SK-N-MC (cell line): ENCODE measurements at regions not wholly inside any gene's neighbourhood (a gene's known extent, or its start where the extent isn't known, plus 50 kb on each side); places are given as distances from the start of the nearest gene placed in this dataset.
A peak's percentile ranks its signal among the peaks of the same experiment; 100 is the strongest.
"Not testable (repeated sequence)": the region's sequence is repeated elsewhere in the genome, so short reads cannot be mapped to it uniquely, and the experiment has no call there.

Experiments
- DNase-seq: peaks from one replicate; pipeline ENCODE4 v3.0.0-alpha.2; 2011; ENCODE audit warnings: low read depth, low spot score
- H3K27ac ChIP-seq: fragments of 200-600 bp; sonication (generic); 2 replicates; pipeline ENCODE4 v1.5.1; 2016; ENCODE audit warnings: mixed run types
- H3K36me3 ChIP-seq: fragments of 200-600 bp; sonication (generic); 2 replicates; pipeline ENCODE4 v1.6.1; 2017; ENCODE audit warnings: antibody characterized with exemption, low read length, mixed read lengths; ENCODE audit not compliant: insufficient read depth
- H3K4me3 ChIP-seq: fragments of 200-600 bp; sonication (generic); 2 replicates; pipeline ENCODE4 v1.5.1; 2016
- H3K9ac ChIP-seq: fragments of 200-600 bp; sonication (generic); 2 replicates; pipeline ENCODE4 v1.8.0; 2017; ENCODE audit warnings: mixed run types, mixed read lengths; ENCODE audit not compliant: insufficient read length
- H3K9me3 ChIP-seq: fragments of 200-600 bp; sonication (generic); 2 replicates; pipeline ENCODE4 v1.6.1; 2017; ENCODE audit warnings: low read depth, mild to moderate bottlenecking, antibody characterized with exemption, low read length, moderate library complexity, mixed read lengths
- EZH2 ChIP-seq: fragments of 200-600 bp; sonication (generic); IDR thresholded peaks from one replicate; pipeline ENCODE4 v1.6.1; 2017; ENCODE audit warnings: antibody characterized with exemption
- FOXP2 ChIP-seq: optimal IDR thresholded peaks from 2 replicates; pipeline ENCODE3; 2011; ENCODE audit warnings: mild to moderate bottlenecking, moderate library complexity; ENCODE audit not compliant: insufficient read depth; ENCODE audit errors: extremely low read length, control extremely low read depth
- POLR2AphosphoS5 ChIP-seq: IDR thresholded peaks from 2 replicates; pipeline ENCODE4 v1.6.1; 2012; ENCODE audit warnings: mild to moderate bottlenecking, low read depth, low read length, borderline replicate concordance

GRCh38 chr14:25406818-25407217 lies 356.9 kb upstream of the STXBP6 start:
- DNase-seq: peak; percentile 45
- Histone ChIP-seq H3K36me3 (no peaks in the 10 kb centered on the region), H3K4me3 (no peak overlapping the region), H3K27ac (no peak overlapping the region), H3K9me3 (no peaks in the 10 kb centered on the region), H3K9ac (no peak overlapping the region)
- TF ChIP-seq FOXP2: no peak
- TF ChIP-seq POLR2AphosphoS5: no peak
- no peak for TF ChIP-seq EZH2

DNA sequence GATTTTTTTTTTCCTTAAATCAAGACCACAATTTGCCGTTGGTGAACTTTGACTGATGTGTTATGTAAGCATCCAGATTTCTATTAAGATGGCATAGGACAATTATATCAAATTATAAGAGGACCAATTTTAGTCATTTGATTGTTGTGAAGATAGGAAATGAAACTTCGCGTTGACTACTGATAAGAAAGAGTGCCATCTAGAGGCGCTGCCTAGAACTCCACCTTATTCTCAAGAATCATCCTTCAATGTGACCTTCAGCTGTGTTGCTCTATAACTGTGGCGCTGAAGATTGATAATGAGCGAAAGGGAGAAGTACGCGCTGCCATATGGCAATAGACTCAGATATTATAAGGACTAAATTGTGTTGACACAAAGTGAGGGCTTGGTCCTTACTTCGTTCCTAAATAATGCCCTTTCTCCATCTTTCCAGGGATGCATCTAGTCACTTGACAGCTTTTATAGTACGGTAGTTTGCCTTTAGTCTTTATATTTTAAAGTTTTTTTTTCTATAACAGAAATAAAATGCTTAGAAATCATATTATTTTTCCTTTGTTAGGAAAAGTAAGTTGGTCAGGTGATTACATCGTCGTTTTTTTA lies 350.8 kb upstream of the STXBP6 start:
- Histone ChIP-seq H3K36me3 (no peaks in the 10 kb centered on the region), H3K9me3 (no peaks in the 10 kb centered on the region), H3K9ac (no peak overlapping the region), H3K4me3 (no peak overlapping the region), H3K27ac (no peak overlapping the region)
- peak; percentile 37 for DNase-seq
- no peak for TF ChIP-seq POLR2AphosphoS5
- no peak for TF ChIP-seq FOXP2
- TF ChIP-seq EZH2: no peak

- Histone ChIP-seq H3K4me3 (no peak overlapping the region), H3K9ac (no peak overlapping the region), H3K9me3 (no peaks in the 10 kb centered on the region), H3K27ac (no peak overlapping the region), H3K36me3 (no peaks in the 10 kb centered on the region)
- DNase-seq: no peak
- no peak for TF ChIP-seq POLR2AphosphoS5
- TF ChIP-seq FOXP2: no peak
- TF ChIP-seq EZH2: no peak
These were observed 346.2 kb upstream of the STXBP6 start for GRCh38 chr14:25396128-25396527.

DNA sequence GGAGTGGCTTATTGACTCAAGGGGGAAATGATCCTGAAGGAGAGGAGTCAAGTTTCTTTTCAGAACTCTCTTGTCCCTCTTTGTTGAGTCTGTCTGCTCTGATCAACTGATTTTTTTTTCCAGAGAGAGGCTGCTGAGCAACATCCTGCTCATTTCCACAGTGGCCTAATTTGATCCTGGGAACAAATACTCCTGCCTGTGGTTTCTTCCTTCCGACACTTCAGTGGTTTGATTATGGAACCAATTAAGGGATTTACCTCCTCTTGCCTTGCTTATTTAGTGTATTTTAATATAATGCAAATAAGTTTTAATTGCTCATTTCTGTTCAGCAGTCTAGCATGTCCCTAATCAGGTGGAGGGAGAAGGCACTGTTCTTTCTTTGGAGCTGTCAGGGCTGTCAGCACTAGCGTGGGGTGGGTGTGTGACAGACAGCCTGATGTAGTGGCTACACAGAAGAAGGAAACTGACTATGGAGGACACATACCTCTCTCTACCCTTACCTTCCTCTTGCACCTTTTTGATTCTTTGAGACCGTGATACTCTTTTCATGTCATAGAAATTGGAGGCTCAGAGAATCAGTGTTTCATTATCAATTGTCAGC lies 344.9 kb upstream of the STXBP6 start:
- Histone ChIP-seq H3K27ac (no peak overlapping the region), H3K36me3 (no peaks in the 10 kb centered on the region), H3K9me3 (no peaks in the 10 kb centered on the region), H3K4me3 (no peak overlapping the region), H3K9ac (no peak overlapping the region)
- no peak for TF ChIP-seq EZH2
- TF ChIP-seq POLR2AphosphoS5: no peak
- no peak for TF ChIP-seq FOXP2
- DNase-seq: no peak

GRCh38 chr14:25394356-25394755 lies 344.4 kb upstream of the STXBP6 start:
- TF ChIP-seq POLR2AphosphoS5: no peak
- Histone ChIP-seq H3K27ac (no peak overlapping the region), H3K4me3 (no peak overlapping the region), H3K9me3 (no peaks in the 10 kb centered on the region), H3K36me3 (no peaks in the 10 kb centered on the region), H3K9ac (no peak overlapping the region)
- no peak for DNase-seq

DNA sequence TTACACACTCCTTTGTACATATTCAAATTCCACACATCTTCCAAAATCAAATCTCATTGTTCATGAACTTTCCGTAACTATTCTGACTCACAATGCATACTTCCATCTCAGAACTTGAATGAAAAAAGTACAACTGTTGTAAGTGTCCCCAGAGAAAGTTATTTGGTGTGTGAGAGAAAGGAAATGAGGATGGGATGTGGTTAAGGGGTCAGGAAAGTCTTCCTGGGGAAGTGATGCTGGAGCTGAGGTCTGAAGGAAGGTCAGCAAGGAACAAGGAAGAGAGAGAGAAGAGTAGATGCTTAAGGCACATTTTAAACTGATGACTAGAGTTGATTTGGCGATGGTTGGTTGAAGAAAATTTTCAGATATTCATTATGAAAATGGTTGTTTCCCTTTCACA lies 340.0 kb upstream of the STXBP6 start:
- H3K4me3 ChIP-seq: no peak overlapping the region
- no peaks in the 10 kb centered on the region for H3K36me3 ChIP-seq
- DNase-seq: no peak
- no peaks in the 10 kb centered on the region for H3K9me3 ChIP-seq
- no peak overlapping the region for H3K27ac ChIP-seq
- TF ChIP-seq POLR2AphosphoS5 (no peak), EZH2 (no peak)
- no peak overlapping the region for H3K9ac ChIP-seq

- H3K9ac ChIP-seq: no peak overlapping the region
- H3K36me3 ChIP-seq: no peaks in the 10 kb centered on the region
- no peak for DNase-seq
- no peak overlapping the region for H3K4me3 ChIP-seq
- no peak overlapping the region for H3K27ac ChIP-seq
- H3K9me3 ChIP-seq: no peaks in the 10 kb centered on the region
- no peak for TF ChIP-seq EZH2
- TF ChIP-seq FOXP2: no peak
- no peak for TF ChIP-seq POLR2AphosphoS5
These were observed 331.6 kb upstream of the STXBP6 start for GRCh38 chr14:25381498-25381897.

GRCh38 chr14:25375639-25376038 lies 325.7 kb upstream of the STXBP6 start:
- Histone ChIP-seq H3K36me3 (no peaks in the 10 kb centered on the region), H3K9me3 (no peaks in the 10 kb centered on the region)

GRCh38 chr14:25371068-25371467 lies 321.1 kb upstream of the STXBP6 start:
- DNase-seq: no peak

More at GRCh38 chr14:25375639-25376038, 325.7 kb upstream of the STXBP6 start:
- Histone ChIP-seq H3K27ac (no peak overlapping the region), H3K9ac (no peak overlapping the region), H3K4me3 (no peak overlapping the region)
- DNase-seq: no peak
- TF ChIP-seq FOXP2 (no peak), EZH2 (no peak), POLR2AphosphoS5 (no peak)

GRCh38 chr14:25370057-25370456 lies 320.1 kb upstream of the STXBP6 start:
- not testable (repeated sequence) for H3K9me3 ChIP-seq, H3K27ac ChIP-seq, H3K4me3 ChIP-seq, H3K9ac ChIP-seq, H3K36me3 ChIP-seq, DNase-seq

More at GRCh38 chr14:25371068-25371467, 321.1 kb upstream of the STXBP6 start:
- no peaks in the 10 kb centered on the region for H3K9me3 ChIP-seq
- no peak overlapping the region for H3K9ac ChIP-seq
- no peak overlapping the region for H3K4me3 ChIP-seq
- no peak overlapping the region for H3K27ac ChIP-seq
- TF ChIP-seq EZH2 (no peak), POLR2AphosphoS5 (no peak)
- H3K36me3 ChIP-seq: no peaks in the 10 kb centered on the region
